IMR-90 (cell line): ENCODE measurements at regions not wholly inside any gene's neighbourhood (a gene's known extent, or its start where the extent isn't known, plus 50 kb on each side); places are given as distances from the start of the nearest gene placed in this dataset.
"Not testable (repeated sequence)": the region's sequence is repeated elsewhere in the genome, so short reads cannot be mapped to it uniquely, and the experiment has no call there.

ENCODE experiments used
- ATAC-seq: fragments of 200-7000 bp; cut with Tn5 transposase; 2 replicates; pipeline ENCODE4 v1.9.1; 2020; ENCODE audit warnings: low read depth, mild to moderate bottlenecking, moderate library complexity
- BruUV-seq: library from RNA; stranded (reverse); fragments of 400-500 nt; replicated peaks from 2 replicates; lab custom pipeline; 2021; lab: Mats Ljungman, UMichigan
- CTCF ChIA-PET: fragments of 300-600 bp; formaldehyde crosslinking; extraction: SDS; loops from one replicate; lab custom pipeline; 2021; ENCODE audit warnings: antibody characterized with exemption; lab: Yijun Ruan, JAX
- POLR2A ChIA-PET: fragments of 300-600 bp; sonication (Branson Sonifier 250); formaldehyde crosslinking; loops from one replicate; lab custom pipeline; 2022; ENCODE audit warnings: antibody characterized with exemption; ENCODE audit not compliant: unreplicated experiment; lab: Charles Lee
- DNase-seq: peaks from one replicate; pipeline ENCODE4 v3.0.0; 2013
- H2AFZ ChIP-seq: replicated peaks from 2 replicates; pipeline ENCODE3; 2013; ENCODE audit warnings: low read length, mild to moderate bottlenecking; ENCODE audit not compliant: poor library complexity
- H2AK5ac ChIP-seq: 2 replicates; pipeline ENCODE4 v1.6.1; 2013; ENCODE audit warnings: low read depth, low read length, inconsistent platforms
- H2AK9ac ChIP-seq: replicated peaks from 2 replicates; pipeline ENCODE3; 2013; ENCODE audit warnings: mild to moderate bottlenecking, low read depth, low read length, moderate library complexity; ENCODE audit not compliant: poor library complexity
- H2BK120ac ChIP-seq: 2 replicates; pipeline ENCODE4 v1.6.1; 2013; ENCODE audit warnings: low read depth, low read length, inconsistent platforms
- H2BK15ac ChIP-seq: 3 replicates; pipeline ENCODE4 v1.6.1; 2013; ENCODE audit warnings: low read depth, low read length, inconsistent platforms
- H2BK20ac ChIP-seq: 2 replicates; pipeline ENCODE4 v1.6.1; 2013; ENCODE audit warnings: low read depth, mild to moderate bottlenecking, inconsistent platforms, low read length, moderate library complexity
- H2BK5ac ChIP-seq: 2 replicates; pipeline ENCODE4 v1.6.1; 2013; ENCODE audit warnings: mild to moderate bottlenecking, low read depth, low read length, inconsistent platforms; ENCODE audit not compliant: poor library complexity, severe bottlenecking
- H3K14ac ChIP-seq: replicated peaks from 2 replicates; pipeline ENCODE4 v1.6.1; 2013; ENCODE audit warnings: low read depth, low read length, inconsistent platforms
- H3K18ac ChIP-seq: 2 replicates; pipeline ENCODE4 v1.6.1; 2013; ENCODE audit warnings: low read depth, low read length, control low read depth
- H3K23ac ChIP-seq: 2 replicates; pipeline ENCODE4 v1.6.1; 2013; ENCODE audit warnings: low read depth, low read length, inconsistent platforms
- H3K27ac ChIP-seq: 2 replicates; pipeline ENCODE4 v1.5.1; 2013; ENCODE audit warnings: mild to moderate bottlenecking, control low read depth, low read length; ENCODE audit not compliant: insufficient read depth
- H3K27me3 ChIP-seq: 2 replicates; pipeline ENCODE4 v1.6.1; 2013; ENCODE audit warnings: low read length; ENCODE audit not compliant: control insufficient read depth, insufficient read depth
- H3K36me3 ChIP-seq: 2 replicates; pipeline ENCODE4 v1.6.1; 2013; ENCODE audit warnings: low read length, mixed read lengths; ENCODE audit not compliant: control insufficient read depth, insufficient read depth
- H3K4ac ChIP-seq: 2 replicates; pipeline ENCODE4 v1.6.1; 2013; ENCODE audit warnings: low read depth, low read length, inconsistent platforms
- H3K4me1 ChIP-seq: 2 replicates; pipeline ENCODE4 v1.6.1; 2013; ENCODE audit warnings: low read length, mixed read lengths; ENCODE audit not compliant: control insufficient read depth, insufficient read depth
- H3K4me2 ChIP-seq: 2 replicates; pipeline ENCODE4 v1.6.1; 2013; ENCODE audit warnings: low read depth, mild to moderate bottlenecking, control low read depth, low read length, moderate library complexity
- H3K4me3 ChIP-seq: 2 replicates; pipeline ENCODE4 v1.5.1; 2013; ENCODE audit warnings: low read depth, mild to moderate bottlenecking, control low read depth, low read length, moderate library complexity; ENCODE audit not compliant: insufficient read depth
- H3K56ac ChIP-seq: 2 replicates; pipeline ENCODE4 v1.6.1; 2013; ENCODE audit warnings: low read length, inconsistent platforms; ENCODE audit not compliant: insufficient read depth; ENCODE audit errors: extremely low read depth
- H3K79me1 ChIP-seq, 2 experiments: 2 replicates each; pipeline ENCODE4 v1.6.1; 2013; ENCODE audit warnings: low read length in 2 of 2, inconsistent platforms in 1 of 2, low read depth in 1 of 2
- H3K9ac ChIP-seq: 2 replicates; pipeline ENCODE4 v1.6.1; 2013; ENCODE audit warnings: low read depth, low read length, control low read depth
- H3K9me1 ChIP-seq: 2 replicates; pipeline ENCODE4 v1.6.1; 2013; ENCODE audit warnings: low read length, inconsistent platforms; ENCODE audit not compliant: insufficient read depth
- H3K9me3 ChIP-seq: 2 replicates; pipeline ENCODE4 v1.6.1; 2013; ENCODE audit warnings: low read length; ENCODE audit not compliant: control insufficient read depth, insufficient read depth
- H4K20me1 ChIP-seq: 2 replicates; pipeline ENCODE4 v1.6.1; 2013; ENCODE audit warnings: low read length, inconsistent platforms; ENCODE audit not compliant: insufficient read depth
- H4K5ac ChIP-seq: 2 replicates; pipeline ENCODE4 v1.6.1; 2013; ENCODE audit warnings: mild to moderate bottlenecking, low read depth, low read length, control low read depth
- H4K8ac ChIP-seq, 2 experiments: 2 replicates each; pipeline ENCODE4 v1.6.1; 2013; ENCODE audit warnings: low read depth in 2 of 2, low read length in 2 of 2, control low read depth in 1 of 2, inconsistent platforms in 1 of 2
- H4K91ac ChIP-seq: 2 replicates; pipeline ENCODE4 v1.6.1; 2013; ENCODE audit warnings: low read depth, low read length, inconsistent platforms; ENCODE audit not compliant: insufficient read depth
- WGBS, 2 experiments: methylation state at CpG; one replicate each; pipeline versions ENCODE4 v1.1.5 to v1.1.7; 2013; ENCODE audit warnings: missing lambda C conversion rate in 2 of 2; ENCODE audit not compliant: insufficient read length in 1 of 2; ENCODE audit errors: extremely low coverage in 2 of 2; 5-methylcytosine and 5-hydroxymethylcytosine counted together
- dilution Hi-C: fragments of 300-500 bp; cut with HindIII; formaldehyde crosslinking; loops from one replicate; pipeline ENCODE4 v1.14.3; 2018; ENCODE audit warnings: low sequenced_read_pairs; ENCODE audit not compliant: unreplicated experiment
- in situ Hi-C: fragments of 300-500 bp; cut with MboI; formaldehyde crosslinking; loops from 3 replicates; pipeline ENCODE4 v1.14.3; 2019; ENCODE audit warnings: low sequenced_read_pairs, inconsistent platforms, mixed read lengths
- intact Hi-C: fragments of 100-400 bp; cut with micrococcal nuclease; formaldehyde crosslinking; loops from 2 replicates; pipeline ENCODE4 v1.10.0; 2022

DNA sequence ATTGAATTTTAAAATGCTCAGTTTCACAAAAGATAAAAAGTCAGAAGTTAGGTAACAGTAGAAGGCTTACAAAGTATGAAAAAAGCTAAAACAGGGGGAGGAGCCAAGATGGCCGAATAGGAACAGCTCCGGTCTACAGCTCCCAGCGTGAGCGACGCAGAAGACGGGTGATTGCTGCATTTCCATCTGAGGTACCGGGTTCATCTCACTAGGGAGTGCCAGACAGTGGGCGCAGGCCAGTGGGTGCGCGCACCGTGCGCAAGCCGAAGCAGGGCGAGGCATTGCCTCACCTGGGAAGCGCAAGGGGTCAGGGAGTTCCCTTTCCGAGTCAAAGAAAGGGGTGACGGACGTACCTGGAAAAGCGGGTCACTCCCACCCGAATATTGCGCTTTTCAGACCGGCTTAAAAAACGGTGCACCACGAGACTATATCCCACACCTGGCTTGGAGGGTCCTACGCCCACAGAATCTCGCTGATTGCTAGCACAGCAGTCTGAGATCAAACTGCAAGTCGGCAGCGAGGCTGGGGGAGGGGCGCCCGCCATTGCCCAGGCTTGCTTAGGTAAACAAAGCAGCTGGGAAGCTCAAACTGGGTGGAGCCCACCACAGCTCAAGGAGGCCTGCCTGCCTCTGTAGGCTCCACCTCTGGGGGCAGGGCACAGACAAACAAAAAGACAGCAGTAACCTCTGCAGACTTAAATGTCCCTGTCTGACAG, 420.6 kb downstream of the ZFHX3 start:
- H2AFZ ChIP-seq, H3K9me3 ChIP-seq, BruUV-seq, H3K4me2 ChIP-seq, H2BK120ac ChIP-seq, H3K27me3 ChIP-seq, H3K56ac ChIP-seq, intact Hi-C loops, H4K5ac ChIP-seq, H3K23ac ChIP-seq, H2BK20ac ChIP-seq, DNase-seq, H3K4ac ChIP-seq, H3K79me1 ChIP-seq, H3K4me1 ChIP-seq, H3K18ac ChIP-seq, CTCF ChIA-PET, H4K8ac ChIP-seq, POLR2A ChIA-PET, H2AK5ac ChIP-seq, H3K27ac ChIP-seq, H3K36me3 ChIP-seq, H3K9ac ChIP-seq, H4K20me1 ChIP-seq, dilution Hi-C loops, H4K91ac ChIP-seq, H2AK9ac ChIP-seq, H2BK5ac ChIP-seq, ATAC-seq, H3K14ac ChIP-seq, in situ Hi-C loops, H2BK15ac ChIP-seq, H3K9me1 ChIP-seq: not testable (repeated sequence)
- 87% methylated on average over 5 of the region's 30 CpGs; no CpG with 5 or more reads in 1 of the 2 experiments for WGBS, 2 experiments
- H3K4me3 ChIP-seq = 0 out of 2 replicates have a peak overlapping the region, but pooled peaks have one; percentile 7
